ENCODE measurements at regions not wholly inside any gene's neighbourhood (a gene's known extent, or its start where the extent isn't known, plus 50 kb on each side); places are given as distances from the start of the nearest gene placed in this dataset.
"Not testable (repeated sequence)": the region's sequence is repeated elsewhere in the genome, so short reads cannot be mapped to it uniquely, and the experiment has no call there.

DNA sequence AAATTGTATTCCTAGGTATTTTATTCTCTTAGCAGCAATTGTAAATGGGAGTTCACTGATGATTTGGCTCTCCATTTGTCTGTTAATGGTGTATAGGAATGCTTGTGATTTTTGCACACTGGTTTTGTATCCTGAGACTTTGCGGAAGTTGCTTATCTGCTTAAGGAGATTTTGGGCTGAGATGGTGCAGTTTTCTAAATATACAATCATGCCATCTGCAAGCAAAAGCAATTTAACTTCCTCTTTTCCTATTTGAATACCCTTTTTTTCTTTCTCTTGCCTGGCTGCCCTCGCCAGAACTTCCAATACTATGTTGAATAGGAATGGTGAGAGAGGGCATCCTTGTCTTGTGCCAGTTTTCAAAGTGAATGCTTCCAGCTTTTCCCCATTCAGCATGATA lies 1643.9 kb upstream of the ADGRL3 start:
- TF ChIP-seq, protein P1, sequence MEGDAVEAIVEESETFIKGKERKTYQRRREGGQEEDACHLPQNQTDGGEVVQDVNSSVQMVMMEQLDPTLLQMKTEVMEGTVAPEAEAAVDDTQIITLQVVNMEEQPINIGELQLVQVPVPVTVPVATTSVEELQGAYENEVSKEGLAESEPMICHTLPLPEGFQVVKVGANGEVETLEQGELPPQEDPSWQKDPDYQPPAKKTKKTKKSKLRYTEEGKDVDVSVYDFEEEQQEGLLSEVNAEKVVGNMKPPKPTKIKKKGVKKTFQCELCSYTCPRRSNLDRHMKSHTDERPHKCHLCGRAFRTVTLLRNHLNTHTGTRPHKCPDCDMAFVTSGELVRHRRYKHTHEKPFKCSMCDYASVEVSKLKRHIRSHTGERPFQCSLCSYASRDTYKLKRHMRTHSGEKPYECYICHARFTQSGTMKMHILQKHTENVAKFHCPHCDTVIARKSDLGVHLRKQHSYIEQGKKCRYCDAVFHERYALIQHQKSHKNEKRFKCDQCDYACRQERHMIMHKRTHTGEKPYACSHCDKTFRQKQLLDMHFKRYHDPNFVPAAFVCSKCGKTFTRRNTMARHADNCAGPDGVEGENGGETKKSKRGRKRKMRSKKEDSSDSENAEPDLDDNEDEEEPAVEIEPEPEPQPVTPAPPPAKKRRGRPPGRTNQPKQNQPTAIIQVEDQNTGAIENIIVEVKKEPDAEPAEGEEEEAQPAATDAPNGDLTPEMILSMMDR (IDR thresholded peaks at IDR 0.05; ENCODE audit: poor library complexity): not testable (repeated sequence)
- TF ChIP-seq EZH2phosphoT487 (IDR thresholded peaks at IDR 0.05; ENCODE audit: low read depth, severe bottlenecking, unreplicated experiment); EZH2 (IDR thresholded peaks at IDR 0.05; ENCODE audit: borderline replicate concordance): not testable (repeated sequence)

All from hepatocyte (in vitro differentiated cells).